Stimulated activated CD4-positive, alpha-beta T cell treated with anti-CD3 and anti-CD28 coated beads, Interleukin-15, amount 100 ng/mL, for 1 hour (primary cell): ENCODE measurements at regions not wholly inside any gene's neighbourhood (a gene's known extent, or its start where the extent isn't known, plus 50 kb on each side); places are given as distances from the start of the nearest gene placed in this dataset.
A peak's percentile ranks its signal among the peaks of the same experiment; 100 is the strongest.
"Not testable (repeated sequence)": the region's sequence is repeated elsewhere in the genome, so short reads cannot be mapped to it uniquely, and the experiment has no call there.

ENCODE experiments used
- DNase-seq, 2 donors: peaks; one replicate each; pipeline ENCODE4 v3.0.0-alpha.2; 2020; ENCODE audit warnings: low read depth in 1 of 2, low spot score in 1 of 2

GRCh38 chr17:68135141-68135887 is 99.8 kb downstream of the KPNA2 start:
- DNase-seq: no peak

GRCh38 chr17:68141050-68141449 is 105.5 kb downstream of the KPNA2 start:
- no peak for DNase-seq

GRCh38 chr17:68142595-68142994 is 105.2 kb upstream of the AMZ2 start:
- DNase-seq: no peak

GRCh38 chr17:68143425-68143824 is 104.4 kb upstream of the AMZ2 start:
- no peak for DNase-seq

- DNase-seq: no peak
Observed at GRCh38 chr17:68145088-68145487, 102.8 kb upstream of the AMZ2 start.

GRCh38 chr17:68148936-68149335 is 98.9 kb upstream of the AMZ2 start:
- no peak for DNase-seq

GRCh38 chr17:68152161-68152571 is 95.7 kb upstream of the AMZ2 start:
- no peak for DNase-seq

GRCh38 chr17:68155692-68156091 is 92.2 kb upstream of the AMZ2 start:
- DNase-seq: no peak

GRCh38 chr17:68161644-68162428 is 86.0 kb upstream of the AMZ2 start:
- no peak for DNase-seq

GRCh38 chr17:68168273-68169164 is 79.3 kb upstream of the AMZ2 start:
- not testable (repeated sequence) for DNase-seq

GRCh38 chr17:68169165-68169821 is 78.5 kb upstream of the AMZ2 start:
- DNase-seq: not testable (repeated sequence)

GRCh38 chr17:68169840-68170239 is 78.0 kb upstream of the AMZ2 start:
- DNase-seq: no peak

GRCh38 chr17:68170246-68170645 is 77.6 kb upstream of the AMZ2 start:
- DNase-seq: no peak

- DNase-seq: peak; percentile 52 to 60
Observed at GRCh38 chr17:68172461-68172954, 75.3 kb upstream of the AMZ2 start.

- DNase-seq: no peak
Observed at GRCh38 chr17:68175416-68175815, 72.4 kb upstream of the AMZ2 start.

GRCh38 chr17:68175905-68176304 is 71.9 kb upstream of the AMZ2 start:
- DNase-seq: no peak

- no peak for DNase-seq
Observed at GRCh38 chr17:68176718-68177117, 71.1 kb upstream of the AMZ2 start.

GRCh38 chr17:68178831-68179230 is 69.0 kb upstream of the AMZ2 start:
- DNase-seq: no peak

- DNase-seq: no peak
Observed at GRCh38 chr17:68179236-68179925, 68.5 kb upstream of the AMZ2 start.

GRCh38 chr17:68179926-68180285 is 67.9 kb upstream of the AMZ2 start:
- DNase-seq: no peak

GRCh38 chr17:68182011-68182306 is 65.9 kb upstream of the AMZ2 start:
- no peak for DNase-seq
